NCI-H345 treated with DMSO at 0.1 percent for 48 hours (cell line): ENCODE measurements at regions not wholly inside any gene's neighbourhood (a gene's known extent, or its start where the extent isn't known, plus 50 kb on each side); places are given as distances from the start of the nearest gene placed in this dataset.

Experiments used
- DNase-seq: peaks from one replicate; lab custom pipeline; 2025; ENCODE audit not compliant: unreplicated experiment; lab: John Stamatoyannopoulos, UW

DNA sequence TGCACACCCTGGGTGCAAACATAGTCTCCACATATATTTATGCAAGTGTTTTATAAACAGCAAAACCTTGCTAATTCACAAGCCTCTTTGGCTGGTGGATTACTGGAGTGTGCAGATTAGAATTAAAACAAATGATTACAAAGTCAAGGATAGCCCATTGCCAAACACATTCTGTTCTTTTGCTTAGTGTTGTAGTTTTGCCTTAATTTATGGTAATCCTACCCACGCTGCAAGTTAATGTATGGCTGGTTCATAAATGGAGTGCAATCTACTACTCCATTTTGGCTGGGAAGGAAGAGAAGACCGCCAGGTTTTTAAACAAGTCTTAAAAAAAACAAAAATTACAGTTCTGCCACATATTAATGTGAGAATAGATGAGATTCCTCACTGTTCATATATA, 883.1 kb upstream of the KLHL29 start:
- no peak for DNase-seq

DNA sequence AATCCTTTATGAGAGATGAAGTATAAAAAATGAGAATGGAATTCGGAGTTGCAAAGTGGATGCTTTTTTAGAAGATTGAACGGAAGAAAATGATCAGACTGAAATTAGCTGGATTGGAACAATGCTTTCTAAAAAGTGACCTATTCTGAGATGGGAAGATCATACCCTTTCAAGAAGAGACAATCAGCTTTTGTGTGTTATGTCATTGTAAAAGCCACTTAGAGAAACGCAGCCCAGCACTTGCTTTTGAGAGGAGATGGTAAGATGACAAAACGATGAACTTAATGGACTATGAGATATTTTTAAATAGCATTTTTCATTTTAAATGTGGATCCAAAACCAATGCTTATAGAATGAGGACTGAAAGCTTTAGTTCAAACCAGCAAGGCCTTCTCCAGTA, 871.4 kb upstream of the KLHL29 start:
- no peak for DNase-seq

- no peak for DNase-seq
Observed at GRCh38 chr2:22517141-22517540, 867.8 kb upstream of the KLHL29 start.

DNA sequence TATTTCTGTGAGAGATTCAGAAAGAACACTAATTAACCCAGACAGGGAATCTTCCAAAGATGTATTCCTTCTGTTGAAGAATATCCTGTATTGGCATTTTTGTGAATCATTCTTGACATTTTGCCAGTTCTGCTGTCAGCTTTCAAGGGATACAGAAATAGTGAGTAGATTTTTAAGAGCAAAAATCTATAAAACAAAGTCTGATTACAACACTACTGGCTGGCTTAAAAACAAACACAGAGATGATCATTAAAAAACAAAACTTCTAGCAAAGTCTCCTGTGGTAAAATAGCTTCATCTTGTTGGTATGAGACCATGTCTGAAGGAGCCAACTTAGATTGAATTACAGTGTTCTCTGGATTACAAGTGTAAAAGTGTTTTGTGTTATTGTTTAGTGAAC, 866.3 kb upstream of the KLHL29 start:
- no peak for DNase-seq

- no peak for DNase-seq
Observed at GRCh38 chr2:22520369-22521288, 864.4 kb upstream of the KLHL29 start.

DNA sequence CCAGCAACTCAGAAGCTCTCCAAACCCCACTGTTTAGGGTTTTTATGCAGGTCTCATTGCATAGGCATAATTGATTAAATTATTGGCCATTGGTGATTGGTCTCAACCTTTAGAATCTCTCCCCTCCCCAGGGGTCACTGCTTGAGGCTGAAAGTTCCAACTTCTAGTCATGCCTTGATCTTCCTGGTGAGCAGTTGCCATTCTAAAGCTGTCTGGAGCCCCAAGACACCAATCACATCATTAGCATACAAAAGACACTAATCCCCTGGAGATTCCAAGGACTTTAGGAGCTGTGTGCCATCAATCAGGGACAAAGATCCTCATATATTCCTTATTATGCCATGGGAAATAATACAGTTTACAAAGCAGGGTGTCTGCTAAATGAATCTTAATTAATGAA, 863.4 kb upstream of the KLHL29 start:
- DNase-seq: no peak

GRCh38 chr2:22525681-22526080, 859.3 kb upstream of the KLHL29 start:
- no peak for DNase-seq

DNA sequence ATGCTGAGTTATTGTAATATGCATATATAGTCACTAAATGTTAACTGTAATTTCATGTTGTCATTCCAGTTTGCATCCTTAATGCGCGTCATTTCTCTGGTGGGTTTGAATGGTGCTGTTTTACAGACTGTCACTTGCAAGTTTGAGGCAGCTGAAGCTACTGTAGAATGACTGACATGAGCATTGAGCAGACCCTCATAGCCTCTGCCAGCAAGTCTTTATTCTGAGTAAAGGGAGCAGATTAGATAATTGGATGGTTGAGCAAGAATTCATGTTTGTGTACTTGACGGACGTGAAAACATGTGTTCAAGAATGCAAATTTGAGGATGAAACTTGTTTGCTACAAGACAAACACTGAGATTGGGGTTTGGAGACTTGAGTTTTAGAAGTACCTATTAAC, 854.8 kb upstream of the KLHL29 start:
- DNase-seq: no peak

DNA sequence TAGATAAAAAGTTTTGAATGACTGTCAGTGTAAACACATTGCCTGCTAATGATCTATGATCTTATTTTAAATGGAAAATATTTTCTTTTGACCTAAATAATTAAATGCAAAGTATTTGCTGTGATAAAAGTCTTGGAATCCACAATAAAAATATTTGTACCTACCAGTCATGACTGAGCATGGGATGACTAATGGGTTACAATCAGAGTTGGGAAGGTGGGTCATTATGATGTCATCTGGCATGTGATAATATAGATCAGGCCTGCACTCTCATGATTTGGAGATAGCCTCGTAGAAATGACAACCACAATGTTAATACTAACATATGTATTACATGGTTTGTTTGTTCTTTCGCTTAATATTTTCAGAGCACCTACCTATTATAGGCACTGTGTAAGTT, 848.8 kb upstream of the KLHL29 start:
- no peak for DNase-seq

GRCh38 chr2:22554453-22554852, 830.5 kb upstream of the KLHL29 start:
- no peak for DNase-seq

- no peak for DNase-seq
Observed at GRCh38 chr2:22557406-22557805, 827.6 kb upstream of the KLHL29 start.

GRCh38 chr2:22560021-22560420, 825.0 kb upstream of the KLHL29 start:
- no peak for DNase-seq

- no peak for DNase-seq
Observed at GRCh38 chr2:22579341-22579740, 805.6 kb upstream of the KLHL29 start.

- no peak for DNase-seq
Observed at GRCh38 chr2:22582107-22582506, 802.9 kb upstream of the KLHL29 start.

DNA sequence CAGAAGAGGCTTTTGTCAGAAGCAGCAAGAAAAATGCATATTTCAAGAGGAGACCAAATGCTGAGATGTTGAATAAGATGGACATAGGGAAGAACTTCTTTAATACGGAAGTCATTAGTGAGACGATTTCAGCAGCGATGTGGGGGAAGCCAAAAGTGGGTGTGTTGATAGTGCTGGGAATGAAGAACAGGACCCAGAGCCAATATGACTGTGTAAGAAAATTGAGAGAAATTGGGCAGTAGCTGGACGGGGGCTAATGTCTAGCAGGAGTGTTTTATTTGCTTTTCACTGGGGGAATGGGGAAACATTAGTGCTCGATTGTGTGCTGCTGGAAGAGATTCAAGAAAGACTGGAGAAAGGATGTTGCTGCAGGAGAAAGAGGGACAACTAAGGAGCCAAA, 788.7 kb upstream of the KLHL29 start:
- no peak for DNase-seq

- DNase-seq: no peak
Observed at GRCh38 chr2:22600156-22600555, 784.8 kb upstream of the KLHL29 start.

DNA sequence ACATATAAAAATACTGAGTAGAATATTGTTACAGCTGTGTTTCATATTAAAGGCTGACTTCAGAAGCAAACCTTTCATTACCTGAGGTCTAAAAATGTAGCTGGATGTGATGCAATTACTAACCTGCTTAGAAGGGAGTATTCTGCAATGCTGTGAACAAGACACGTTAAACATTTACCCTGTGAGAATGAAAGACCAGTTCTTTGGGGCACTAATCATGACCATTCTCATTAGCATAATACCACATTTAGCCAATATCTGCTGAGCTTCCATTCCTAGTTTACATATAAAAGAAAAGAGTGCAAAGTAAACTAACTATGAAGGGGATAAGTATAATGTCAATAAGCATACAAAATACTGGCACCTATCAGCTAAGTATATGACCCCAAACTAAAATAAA, 784.0 kb upstream of the KLHL29 start:
- no peak for DNase-seq

GRCh38 chr2:22604136-22604535, 780.8 kb upstream of the KLHL29 start:
- DNase-seq: no peak

GRCh38 chr2:22616031-22616430, 768.9 kb upstream of the KLHL29 start:
- no peak for DNase-seq

- DNase-seq: no peak
Observed at GRCh38 chr2:22623620-22624019, 761.4 kb upstream of the KLHL29 start.

- no peak for DNase-seq
Observed at GRCh38 chr2:22626621-22627020, 758.4 kb upstream of the KLHL29 start.

- DNase-seq: no peak
Observed at GRCh38 chr2:22628221-22628620, 756.8 kb upstream of the KLHL29 start.

DNA sequence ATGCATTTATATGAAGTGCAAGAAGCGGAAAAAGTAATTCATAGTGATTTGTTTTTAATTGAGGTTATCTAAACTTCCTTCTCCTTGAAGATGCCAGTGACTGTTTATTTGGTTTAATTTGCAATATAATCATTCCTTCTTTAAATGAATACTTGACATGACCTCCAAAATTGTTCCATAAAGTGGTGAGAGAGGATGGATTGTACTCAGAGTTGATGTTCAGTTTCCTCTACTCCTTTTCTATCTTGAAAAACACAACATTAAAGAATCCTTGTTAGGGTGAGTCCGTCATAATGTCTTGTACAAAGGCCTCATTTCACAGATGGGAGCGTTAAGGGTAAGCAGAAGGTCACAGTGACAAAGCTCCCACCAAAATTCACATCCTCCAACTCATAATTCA, 756.1 kb upstream of the KLHL29 start:
- no peak for DNase-seq
